Activated CD4-positive, alpha-beta T cell treated with anti-CD3 and anti-CD28 coated beads, Interleukin-2, Interleukin-6, amounts not matched to agents 100 ng/mL and 50 ng/mL, durations not matched to agents 16 hours and 8 hours (primary cell): ENCODE measurements at regions not wholly inside any gene's neighbourhood (a gene's known extent, or its start where the extent isn't known, plus 50 kb on each side); places are given as distances from the start of the nearest gene placed in this dataset.
"Not testable (repeated sequence)": the region's sequence is repeated elsewhere in the genome, so short reads cannot be mapped to it uniquely, and the experiment has no call there.

Experiments used
- DNase-seq: peaks from one replicate; pipeline ENCODE4 v3.0.0-alpha.2; 2020

DNA sequence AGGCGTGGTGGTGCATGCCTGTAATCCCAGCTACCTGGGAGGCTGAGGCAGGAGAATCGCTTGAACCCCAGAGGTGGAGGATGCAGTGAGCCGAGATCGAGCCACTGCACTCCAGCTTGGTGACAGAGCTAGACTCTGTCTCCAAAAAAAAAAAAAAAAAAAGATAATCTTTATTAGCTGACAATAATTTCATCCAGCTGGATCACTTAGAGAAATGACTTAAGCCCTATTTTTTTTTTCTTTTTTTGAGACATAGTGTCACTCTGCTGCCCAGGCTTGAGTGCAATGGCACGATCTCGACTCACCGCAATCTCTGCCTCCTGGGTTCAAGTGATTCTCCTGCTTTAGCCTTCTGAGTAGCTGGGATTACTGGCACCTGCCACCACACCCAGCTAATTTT, 51.6 kb upstream of the MAP4K4 start:
- DNase-seq = not testable (repeated sequence)

DNA sequence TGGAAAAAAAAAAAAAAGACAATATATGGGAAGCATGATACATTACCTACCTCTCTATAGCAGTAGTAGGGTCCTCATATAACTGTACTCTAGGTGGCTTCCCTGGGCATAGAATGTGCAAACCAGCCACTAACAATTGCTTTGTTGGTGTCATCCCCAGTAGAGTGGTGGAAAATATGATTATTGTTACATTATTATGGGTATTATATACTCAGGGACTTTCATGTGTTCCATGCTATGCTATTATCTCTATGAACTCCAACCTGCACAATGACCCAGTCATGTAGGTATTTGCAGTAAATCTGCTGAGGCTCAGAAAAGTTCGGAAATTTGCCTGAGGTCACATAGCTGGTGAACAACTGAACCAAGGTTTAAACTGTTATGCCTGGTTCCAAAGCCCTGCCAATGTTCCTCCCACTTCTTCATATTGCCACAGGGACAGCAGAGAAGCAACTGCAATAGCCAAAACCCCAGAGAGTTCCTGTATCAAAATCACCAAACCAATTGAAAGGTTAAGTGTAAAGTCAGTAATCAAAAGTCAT, 52.6 kb upstream of the MAP4K4 start:
- no peak for DNase-seq

DNA sequence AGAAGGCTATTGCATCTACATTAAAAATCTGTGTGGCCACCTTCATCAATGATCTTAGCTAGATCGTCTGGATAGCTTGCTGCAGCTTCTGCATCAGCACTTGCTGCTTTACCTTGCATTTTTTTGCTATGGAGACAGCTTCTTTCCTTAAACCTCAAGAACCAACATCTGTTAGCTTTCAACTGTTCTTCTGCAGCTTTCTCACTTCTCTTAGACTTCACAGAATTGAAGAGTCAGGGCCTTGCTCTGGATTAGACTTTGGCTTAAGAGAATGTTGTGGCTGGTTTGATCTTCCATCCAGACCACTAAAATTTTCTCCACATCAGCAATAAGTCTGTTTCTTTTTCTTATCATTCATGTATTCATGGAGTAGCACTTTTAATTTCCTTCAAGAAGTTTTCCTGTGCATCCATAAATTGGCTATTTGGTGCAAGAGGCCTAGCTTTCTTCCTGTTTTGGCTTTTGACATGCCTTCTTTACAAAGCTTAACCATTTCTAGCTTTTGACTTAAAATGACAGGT, 54.4 kb upstream of the MAP4K4 start:
- no peak for DNase-seq

- no peak for DNase-seq
These were observed 58.5 kb upstream of the MAP4K4 start for GRCh38 chr2:101638817-101639605.

DNA sequence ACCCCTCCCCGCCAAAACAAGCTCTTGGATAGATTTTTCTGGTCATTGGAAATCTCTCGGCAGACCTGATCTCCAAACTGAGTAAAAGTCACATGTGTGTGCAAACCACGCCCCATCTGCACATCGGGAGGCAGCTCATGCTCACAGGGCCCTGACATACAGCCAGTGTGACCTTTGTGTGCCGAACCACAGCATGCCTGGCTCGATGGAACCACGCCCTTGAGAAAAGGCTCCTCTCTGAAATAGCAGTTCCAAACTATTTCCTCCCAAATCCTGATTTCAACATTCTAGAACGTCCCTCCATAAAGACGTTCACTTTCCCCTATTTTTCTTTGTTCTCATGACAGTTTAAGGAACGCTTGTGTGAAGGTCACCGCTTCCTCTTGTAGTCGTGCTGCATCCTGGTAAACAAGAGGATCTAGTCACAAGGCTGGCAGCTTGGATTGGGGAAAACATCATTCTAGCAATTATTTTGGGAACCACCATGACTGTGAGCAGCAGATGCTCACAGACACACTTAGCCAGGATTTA, 59.3 kb upstream of the MAP4K4 start:
- no peak for DNase-seq

DNA sequence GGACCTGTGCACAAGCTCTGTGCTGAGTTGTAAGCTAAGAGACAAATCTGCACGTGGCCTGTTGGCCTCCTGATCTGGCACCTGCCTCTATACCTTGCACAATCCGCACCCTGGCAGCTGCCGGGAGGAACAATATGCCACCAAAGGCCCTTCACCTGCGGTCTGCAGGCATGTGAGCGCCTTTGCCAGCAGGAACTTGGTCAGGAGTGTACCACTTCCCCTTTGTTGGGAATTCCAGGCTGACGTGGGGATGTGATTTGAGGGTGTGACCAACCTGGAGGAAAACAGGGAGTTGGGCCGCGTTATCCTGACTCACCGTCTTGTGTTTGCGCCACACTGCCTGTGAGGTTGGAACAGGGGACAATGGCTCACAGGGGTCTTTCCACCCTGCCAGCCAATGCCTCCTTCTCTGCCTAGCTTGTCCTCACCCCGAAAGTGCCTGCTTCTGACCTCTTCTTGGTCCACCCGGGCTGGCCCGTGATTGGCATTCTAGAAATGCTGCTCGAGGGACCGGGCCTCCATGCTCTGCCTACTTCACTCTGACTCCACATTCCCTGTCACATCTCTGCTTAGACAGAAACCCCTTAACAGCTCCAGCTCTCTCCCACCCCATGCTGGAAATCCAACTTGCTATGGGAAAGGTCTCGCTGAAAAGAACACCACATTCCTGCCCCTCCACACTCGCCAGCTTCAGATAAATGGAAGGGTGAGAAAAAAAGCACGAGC, 67.1 kb upstream of the MAP4K4 start:
- DNase-seq = no peak

- DNase-seq = no peak
These were observed 69.5 kb upstream of the MAP4K4 start for GRCh38 chr2:101628030-101628392.

- DNase-seq = no peak
These were observed 70.0 kb upstream of the MAP4K4 start for GRCh38 chr2:101627285-101628029.

DNA sequence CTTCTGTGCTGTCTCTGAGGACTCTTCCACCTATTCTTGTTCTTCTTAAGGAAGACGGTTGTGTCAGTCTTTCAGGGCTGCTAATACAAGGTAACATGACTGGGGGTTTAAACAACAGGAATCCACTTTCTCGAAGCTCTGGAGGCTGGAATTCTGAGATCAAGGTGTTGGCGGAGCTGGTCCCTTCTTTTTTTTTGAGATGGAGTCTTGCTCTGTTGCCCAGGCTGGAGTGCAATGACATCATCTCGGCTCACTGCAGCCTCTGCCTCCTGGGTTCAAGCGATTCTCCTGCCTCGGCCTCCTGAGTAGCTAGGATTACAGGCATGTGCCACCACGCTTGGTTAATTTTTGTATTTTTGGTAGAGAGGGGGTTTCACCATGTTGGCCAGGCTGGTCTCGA, 71.7 kb upstream of the MAP4K4 start:
- DNase-seq = not testable (repeated sequence)

DNA sequence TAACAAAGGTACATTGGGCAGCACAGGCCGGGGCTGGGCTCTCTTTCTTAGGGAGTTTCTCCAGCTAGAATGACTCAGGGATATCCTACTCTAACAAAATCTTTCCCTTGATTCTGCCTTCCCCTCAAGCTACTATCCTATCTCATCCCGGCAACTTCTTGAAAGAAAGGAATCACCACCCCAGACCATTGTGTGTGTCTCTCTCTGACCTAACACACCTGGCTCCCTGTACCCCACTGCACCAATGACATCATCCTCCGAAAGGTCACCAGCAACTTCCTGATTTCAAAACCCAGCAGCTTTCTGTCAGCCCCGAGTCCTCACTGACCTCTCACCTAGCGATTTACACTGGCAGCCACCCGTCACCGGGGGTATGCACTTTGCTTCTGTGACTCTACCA, 72.1 kb upstream of the MAP4K4 start:
- DNase-seq = no peak

- DNase-seq = no peak
These were observed 72.7 kb upstream of the MAP4K4 start for GRCh38 chr2:101624706-101625332.

DNA sequence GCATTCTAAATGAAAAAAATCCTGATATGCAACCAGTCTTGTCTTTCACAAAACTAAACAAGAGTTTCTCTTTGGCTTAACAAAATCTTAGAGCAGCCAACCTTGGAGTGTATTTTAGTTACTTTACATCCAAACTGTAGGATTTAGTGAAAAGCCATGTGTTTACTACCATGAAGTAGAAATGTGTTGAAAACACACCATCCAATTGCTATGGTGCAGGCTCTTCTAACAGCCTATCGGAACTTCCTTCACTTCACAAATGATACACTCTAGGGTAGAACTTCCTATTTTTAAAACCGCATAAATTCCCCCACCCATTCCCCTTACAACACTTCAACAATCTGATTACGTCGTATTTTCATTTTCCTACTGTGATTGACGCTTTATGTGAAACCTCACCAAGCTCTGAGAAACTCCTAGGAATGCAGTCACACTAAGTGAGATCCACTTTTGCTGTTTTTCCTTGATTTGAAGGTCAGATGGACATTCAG, 74.4 kb upstream of the MAP4K4 start:
- DNase-seq = peak; percentile 46

DNA sequence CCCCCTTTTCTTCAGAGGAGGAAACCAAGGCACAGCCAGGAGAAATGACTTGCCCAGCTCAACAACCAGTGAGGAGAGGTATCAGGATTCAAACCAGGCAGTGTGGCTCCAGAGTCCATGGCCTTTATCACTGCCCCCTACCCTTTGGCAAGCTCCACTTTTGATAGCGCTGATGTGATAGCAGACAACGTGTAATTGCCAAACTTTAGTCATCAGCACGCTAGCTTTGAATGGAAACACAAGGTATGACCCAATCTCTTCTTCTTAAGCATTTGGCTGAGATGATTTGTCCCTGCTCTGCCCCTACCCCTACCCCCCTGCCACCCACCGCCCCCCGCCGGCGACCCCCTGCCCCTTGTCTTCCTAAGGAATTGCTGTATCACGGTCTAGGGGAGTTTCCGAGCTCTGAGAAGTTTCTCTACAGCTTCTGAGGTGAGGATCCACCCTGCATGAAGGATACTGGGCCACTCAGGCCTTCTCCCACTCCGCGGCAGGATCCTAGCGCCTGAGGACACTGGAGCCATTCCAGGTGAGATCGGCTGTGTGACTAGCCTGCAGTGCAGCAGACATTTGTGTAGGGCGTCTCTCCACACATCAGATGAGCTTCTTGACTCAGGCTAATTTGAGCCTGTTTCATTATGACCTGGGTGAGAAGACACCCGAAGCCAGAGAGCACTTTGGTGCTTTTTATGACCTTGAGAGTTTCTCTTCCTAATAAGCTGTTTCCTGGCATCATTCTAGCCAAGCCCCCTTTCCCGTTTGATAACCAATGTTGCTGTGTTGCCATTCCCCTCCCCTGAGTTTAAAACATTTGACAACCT, 75.1 kb upstream of the MAP4K4 start:
- peak; percentile 63 for DNase-seq

GRCh38 chr2:101619191-101619591, 78.3 kb upstream of the MAP4K4 start:
- no peak for DNase-seq

DNA sequence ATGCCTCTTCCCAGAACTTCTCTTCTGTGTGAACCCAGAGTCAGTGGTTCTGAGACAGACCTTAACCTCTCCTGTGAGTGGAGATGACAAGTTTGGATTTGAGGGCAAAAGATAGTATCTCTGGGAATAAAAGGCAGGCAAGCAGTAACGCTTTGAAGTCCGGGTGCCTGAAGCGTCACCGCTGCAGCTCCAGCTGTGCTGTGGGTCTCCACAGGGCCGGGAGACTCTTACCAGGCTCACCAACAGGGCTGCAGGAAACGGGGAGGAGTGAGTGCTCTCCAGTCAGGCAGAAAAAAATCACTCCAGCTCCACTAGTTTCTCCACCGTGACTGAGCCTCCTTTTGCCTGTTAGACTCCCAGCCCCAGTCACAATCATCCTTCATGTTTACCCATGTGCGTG, 79.7 kb upstream of the MAP4K4 start:
- DNase-seq = no peak

DNA sequence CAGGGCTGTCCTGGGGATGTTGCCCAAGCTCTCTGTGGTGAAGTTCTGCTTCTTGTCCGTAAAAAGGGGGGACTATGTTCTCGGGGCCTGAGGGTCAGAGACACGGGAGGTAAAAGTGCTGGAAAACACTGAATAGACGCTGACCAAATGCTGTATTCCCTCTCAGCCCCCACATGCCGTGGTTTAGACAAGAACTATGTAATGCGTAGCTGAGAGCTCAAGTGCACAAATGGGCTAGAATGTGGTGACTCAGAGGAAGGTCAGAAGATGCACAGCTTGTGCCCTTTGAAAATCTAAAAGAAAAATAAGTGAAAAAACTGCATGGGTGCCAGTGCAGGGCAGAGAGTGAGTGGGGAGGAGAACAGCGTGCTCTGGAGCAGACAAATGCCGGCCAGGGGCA, 80.3 kb upstream of the MAP4K4 start:
- no peak for DNase-seq

GRCh38 chr2:101614127-101614759, 83.3 kb upstream of the MAP4K4 start:
- no peak for DNase-seq

DNA sequence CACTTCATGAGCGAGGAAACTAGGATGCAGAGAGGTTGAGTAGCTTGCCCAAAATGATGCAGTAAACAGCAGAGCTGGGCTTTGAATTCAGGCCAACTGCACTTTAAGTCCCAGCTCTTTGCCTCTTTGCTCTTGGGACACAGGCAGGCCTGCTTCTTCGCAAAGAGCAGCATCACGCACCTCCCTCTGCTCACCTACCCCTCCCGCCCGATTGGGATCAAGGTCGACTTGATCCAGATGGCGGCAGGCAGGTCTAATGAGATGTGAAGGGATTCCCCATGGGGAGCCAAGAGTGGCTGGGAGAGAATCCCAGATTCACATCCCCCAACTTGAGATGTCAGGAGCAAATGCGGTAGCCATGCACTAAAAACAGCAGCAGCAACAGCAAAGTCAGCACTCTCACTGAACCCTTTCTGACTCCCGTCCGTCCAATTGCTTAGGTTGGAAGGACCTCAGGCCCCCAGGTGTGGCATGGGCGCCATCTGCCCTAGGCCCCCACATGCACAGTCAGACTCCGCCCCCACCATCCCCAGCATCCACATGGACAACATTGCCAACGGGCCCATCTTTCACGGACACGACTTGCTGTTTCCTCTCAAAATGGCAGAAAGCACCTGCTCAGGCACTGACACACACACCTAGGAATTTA, 84.3 kb upstream of the MAP4K4 start:
- DNase-seq = no peak

GRCh38 chr2:101612019-101612418, 85.5 kb upstream of the MAP4K4 start:
- no peak for DNase-seq

- no peak for DNase-seq
These were observed 86.7 kb upstream of the MAP4K4 start for GRCh38 chr2:101610750-101611315.
